HG02642 (cell line): ENCODE measurements at regions not wholly inside any gene's neighbourhood (a gene's known extent, or its start where the extent isn't known, plus 50 kb on each side); places are given as distances from the start of the nearest gene placed in this dataset.
"Not testable (repeated sequence)": the region's sequence is repeated elsewhere in the genome, so short reads cannot be mapped to it uniquely, and the experiment has no call there.

Experiments used
- ATAC-seq: cut with Tn5 transposase; IDR thresholded peaks from one replicate; pipeline ENCODE4 v1.9.1; 2021; ENCODE audit warnings: mild to moderate bottlenecking; ENCODE audit not compliant: unreplicated experiment, poor library complexity

- ATAC-seq = no peak
Observed at GRCh38 chr9:102519423-102519822, 475.7 kb upstream of the CYLC2 start.

- no peak for ATAC-seq
Observed at GRCh38 chr9:102518324-102518723, 476.8 kb upstream of the CYLC2 start.

GRCh38 chr9:102514541-102514940, 480.6 kb upstream of the CYLC2 start:
- no peak for ATAC-seq

- no peak for ATAC-seq
Observed at GRCh38 chr9:102507044-102507687, 488.0 kb upstream of the CYLC2 start.

- ATAC-seq = no peak
Observed at GRCh38 chr9:102506406-102506805, 488.7 kb upstream of the CYLC2 start.

- no peak for ATAC-seq
Observed at GRCh38 chr9:102499468-102499867, 495.7 kb upstream of the CYLC2 start.

GRCh38 chr9:102497709-102498108, 497.4 kb upstream of the CYLC2 start:
- no peak for ATAC-seq

GRCh38 chr9:102486976-102487375, 508.2 kb upstream of the CYLC2 start:
- not testable (repeated sequence) for ATAC-seq

- no peak for ATAC-seq
Observed at GRCh38 chr9:102483651-102484050, 511.5 kb upstream of the CYLC2 start.

GRCh38 chr9:102482776-102483175, 512.4 kb upstream of the CYLC2 start:
- no peak for ATAC-seq

GRCh38 chr9:102479191-102479590, 515.9 kb upstream of the CYLC2 start:
- no peak for ATAC-seq

GRCh38 chr9:102474357-102474756, 520.8 kb upstream of the CYLC2 start:
- no peak for ATAC-seq

GRCh38 chr9:102469430-102469829, 525.7 kb upstream of the CYLC2 start:
- not testable (repeated sequence) for ATAC-seq

GRCh38 chr9:102461156-102461819, 533.8 kb upstream of the CYLC2 start:
- no peak for ATAC-seq

GRCh38 chr9:102459828-102460227, 535.3 kb upstream of the CYLC2 start:
- no peak for ATAC-seq

GRCh38 chr9:102456562-102456961, 538.6 kb upstream of the CYLC2 start:
- no peak for ATAC-seq

- no peak for ATAC-seq
Observed at GRCh38 chr9:102445906-102446305, 549.2 kb upstream of the CYLC2 start.

- no peak for ATAC-seq
Observed at GRCh38 chr9:102445181-102445747, 549.9 kb upstream of the CYLC2 start.

- no peak for ATAC-seq
Observed at GRCh38 chr9:102439583-102439982, 555.5 kb upstream of the CYLC2 start.

GRCh38 chr9:102436599-102436998, 558.5 kb upstream of the CYLC2 start:
- not testable (repeated sequence) for ATAC-seq

- ATAC-seq = no peak
Observed at GRCh38 chr9:102435427-102435826, 559.7 kb upstream of the CYLC2 start.

GRCh38 chr9:102434545-102434944, 560.6 kb upstream of the CYLC2 start:
- ATAC-seq = no peak
